Kidney epithelial cell (primary cell): ENCODE measurements at regions not wholly inside any gene's neighbourhood (a gene's known extent, or its start where the extent isn't known, plus 50 kb on each side); places are given as distances from the start of the nearest gene placed in this dataset.

Experiments used
- DNase-seq: peaks from one replicate; pipeline ENCODE4 v3.0.0-alpha.2; 2010; ENCODE audit warnings: low read depth
- H3K27me3 ChIP-seq: 2 replicates; pipeline ENCODE4 v1.6.0; 2011; ENCODE audit warnings: low read length; ENCODE audit not compliant: control insufficient read depth, insufficient read depth
- H3K36me3 ChIP-seq: 2 replicates; pipeline ENCODE4 v1.5.1; 2011; ENCODE audit warnings: low read length; ENCODE audit not compliant: control insufficient read depth, insufficient read depth
- H3K4me3 ChIP-seq: 2 replicates; pipeline ENCODE4 v1.5.1; 2011; ENCODE audit warnings: low read depth, mild to moderate bottlenecking, control low read depth, low read length
- CTCF ChIP-seq: IDR thresholded peaks from 2 replicates; pipeline ENCODE4 v1.5.1; 2011; ENCODE audit warnings: mild to moderate bottlenecking, moderate library complexity, low read length, control low read depth, inconsistent platforms; ENCODE audit not compliant: insufficient read depth, poor library complexity, severe bottlenecking

GRCh38 chr4:179597301-179597700 is 2155.1 kb upstream of the AGA start:
- TF ChIP-seq CTCF: no peak

GRCh38 chr4:179601671-179602070 is 2159.4 kb upstream of the AGA start:
- no peak overlapping the region for H3K4me3 ChIP-seq
- no peak for TF ChIP-seq CTCF
- DNase-seq: no peak
- H3K27me3 ChIP-seq: no peaks in the 10 kb centered on the region
- no peaks in the 10 kb centered on the region for H3K36me3 ChIP-seq

More at GRCh38 chr4:179597301-179597700, 2155.1 kb upstream of the AGA start:
- no peaks in the 10 kb centered on the region for H3K27me3 ChIP-seq
- no peak overlapping the region for H3K4me3 ChIP-seq
- H3K36me3 ChIP-seq: no peaks in the 10 kb centered on the region
- DNase-seq: no peak

- no peak overlapping the region for H3K4me3 ChIP-seq
- no peak for DNase-seq
- no peak for TF ChIP-seq CTCF
- H3K27me3 ChIP-seq: no peaks in the 10 kb centered on the region
- no peaks in the 10 kb centered on the region for H3K36me3 ChIP-seq
Observed at GRCh38 chr4:179605196-179605595, 2163.0 kb upstream of the AGA start.

- DNase-seq: no peak
- no peak overlapping the region for H3K4me3 ChIP-seq
- H3K27me3 ChIP-seq: no peaks in the 10 kb centered on the region
- H3K36me3 ChIP-seq: no peaks in the 10 kb centered on the region
- TF ChIP-seq CTCF: no peak
Observed at GRCh38 chr4:179607003-179607402, 2164.8 kb upstream of the AGA start.

GRCh38 chr4:179615704-179616103 is 2173.5 kb upstream of the AGA start:
- DNase-seq: no peak
- Histone ChIP-seq H3K4me3 (no peak overlapping the region), H3K27me3 (no peaks in the 10 kb centered on the region), H3K36me3 (no peaks in the 10 kb centered on the region)
- TF ChIP-seq CTCF: no peak

- Histone ChIP-seq H3K36me3 (no peaks in the 10 kb centered on the region), H3K27me3 (no peaks in the 10 kb centered on the region), H3K4me3 (no peak overlapping the region)
- TF ChIP-seq CTCF: no peak
- DNase-seq: no peak
Observed at GRCh38 chr4:179618966-179619365, 2176.7 kb upstream of the AGA start.
